Esophagus muscularis mucosa (tissue), 4 donors: ENCODE measurements at regions not wholly inside any gene's neighbourhood (a gene's known extent, or its start where the extent isn't known, plus 50 kb on each side); places are given as distances from the start of the nearest gene placed in this dataset.

Experiments used
- DNase-seq: peaks from one replicate; pipeline ENCODE4 v3.0.0-alpha.2; 2017; ENCODE audit errors: extremely low spot score
- H3K27ac ChIP-seq, 4 donors: fragments of 200-600 bp; sonication (generic); replicated peaks in 1 of 4; 1 replicate in 3 of 4; 2 replicates in 1 of 4; pipeline ENCODE4 v1.5.1; 2016 to 2019; ENCODE audit warnings: mild to moderate bottlenecking in 1 of 4
- H3K27me3 ChIP-seq, 4 donors: fragments of 200-600 bp; sonication (generic); one replicate each; pipeline versions ENCODE4 v1.5.1 to v1.6.0; 2016 to 2019
- H3K36me3 ChIP-seq, 4 donors: fragments of 200-600 bp; sonication (generic); one replicate each; pipeline ENCODE4 v1.5.1; 2016 to 2019
- H3K4me1 ChIP-seq, 4 donors: fragments of 200-600 bp; sonication (generic); one replicate each; pipeline ENCODE4 v1.5.1; 2016 to 2019
- H3K4me3 ChIP-seq, 4 donors: fragments of 200-600 bp; sonication (generic); 1 replicate in 2 of 4; 2 replicates in 2 of 4; pipeline ENCODE4 v1.5.1; 2016 to 2019; ENCODE audit warnings: mild to moderate bottlenecking in 4 of 4, moderate library complexity in 1 of 4
- H3K9me3 ChIP-seq, 4 donors: fragments of 200-600 bp; sonication (generic); 1 replicate in 3 of 4; 2 replicates in 1 of 4; pipeline ENCODE4 v1.5.1; 2016 to 2019
- EP300 ChIP-seq: sonication (generic); formaldehyde crosslinking; IDR thresholded peaks from one replicate; pipeline ENCODE4 v1.6.1; 2017; ENCODE audit warnings: antibody characterized with exemption
- POLR2A ChIP-seq: fragments of 450-650 bp; IDR thresholded peaks from one replicate; pipeline ENCODE4 v1.6.1; 2017; ENCODE audit warnings: antibody characterized with exemption, moderate library complexity, mild to moderate bottlenecking, low read depth
- POLR2AphosphoS5 ChIP-seq, 2 donors: sonication (generic); formaldehyde crosslinking; IDR thresholded peaks; one replicate each; pipeline ENCODE4 v1.6.1; 2017; ENCODE audit warnings: antibody characterized with exemption in 2 of 2
- WGBS: methylation state at CpG from one replicate; pipeline ENCODE4 v1.1.5; 2018; 5-methylcytosine and 5-hydroxymethylcytosine counted together
- intact Hi-C: fragments of 100-400 bp; cut with DNase I; formaldehyde crosslinking; loops from one replicate; pipeline ENCODE4 v1.15.1; 2023
- TF ChIP-seq, protein P1 (sequence below), 3 experiments: fragments of 200-600 bp in 2 of 3; fragments of 450-650 bp in 1 of 3; sonication (generic) in 2 of 3; IDR thresholded peaks; one replicate each; pipeline ENCODE4 v1.5.1; 2017 to 2019; ENCODE audit warnings: antibody characterized with exemption in 3 of 3, mild to moderate bottlenecking in 2 of 3, moderate library complexity in 1 of 3

DNA sequence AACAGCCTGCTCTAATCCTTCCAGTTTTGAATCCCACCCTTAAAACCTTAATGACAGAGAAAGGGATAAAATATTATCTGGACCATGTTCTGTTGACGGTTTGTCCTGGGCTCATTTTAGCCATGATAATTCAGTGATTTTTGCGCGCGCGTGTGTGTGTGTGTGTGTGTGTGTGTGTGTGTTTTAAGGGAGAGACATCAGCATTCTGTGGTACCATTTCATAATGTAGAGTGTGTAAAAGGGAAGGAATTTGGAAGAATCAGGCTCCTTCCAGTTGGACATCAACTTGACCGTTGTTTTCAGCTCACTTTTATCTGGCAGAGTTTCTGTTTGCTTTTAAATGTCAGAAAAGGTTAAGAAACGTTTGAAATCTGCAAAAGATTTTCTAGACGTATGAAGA, 535.5 kb downstream of the TNS1 start:
- TF ChIP-seq POLR2AphosphoS5 (IDR thresholded peaks at IDR 0.05) (no peak), EP300 (no peak), POLR2A (no peak)
- TF ChIP-seq, protein P1, sequence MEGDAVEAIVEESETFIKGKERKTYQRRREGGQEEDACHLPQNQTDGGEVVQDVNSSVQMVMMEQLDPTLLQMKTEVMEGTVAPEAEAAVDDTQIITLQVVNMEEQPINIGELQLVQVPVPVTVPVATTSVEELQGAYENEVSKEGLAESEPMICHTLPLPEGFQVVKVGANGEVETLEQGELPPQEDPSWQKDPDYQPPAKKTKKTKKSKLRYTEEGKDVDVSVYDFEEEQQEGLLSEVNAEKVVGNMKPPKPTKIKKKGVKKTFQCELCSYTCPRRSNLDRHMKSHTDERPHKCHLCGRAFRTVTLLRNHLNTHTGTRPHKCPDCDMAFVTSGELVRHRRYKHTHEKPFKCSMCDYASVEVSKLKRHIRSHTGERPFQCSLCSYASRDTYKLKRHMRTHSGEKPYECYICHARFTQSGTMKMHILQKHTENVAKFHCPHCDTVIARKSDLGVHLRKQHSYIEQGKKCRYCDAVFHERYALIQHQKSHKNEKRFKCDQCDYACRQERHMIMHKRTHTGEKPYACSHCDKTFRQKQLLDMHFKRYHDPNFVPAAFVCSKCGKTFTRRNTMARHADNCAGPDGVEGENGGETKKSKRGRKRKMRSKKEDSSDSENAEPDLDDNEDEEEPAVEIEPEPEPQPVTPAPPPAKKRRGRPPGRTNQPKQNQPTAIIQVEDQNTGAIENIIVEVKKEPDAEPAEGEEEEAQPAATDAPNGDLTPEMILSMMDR (IDR thresholded peaks at IDR 0.05), result no peak
- H3K36me3 ChIP-seq, result no peaks in the 10 kb centered on the region
- no peak overlapping the region for H3K4me3 ChIP-seq
- H3K27me3 ChIP-seq, result no peaks in the 10 kb centered on the region
- intact Hi-C loops, result no loop called here
- DNase-seq, result no peak
- WGBS, result 47% methylated on average over 8 of the region's 8 CpGs
- peak overlapping the region in 3 of 4 donors; percentile 26 to 34 (median 31) for H3K27ac ChIP-seq
- H3K9me3 ChIP-seq, result no peaks in the 10 kb centered on the region
- H3K4me1 ChIP-seq, result peaks cover 0 to 10% (median 6%) of the 10 kb centered on the region in 4 donors

DNA sequence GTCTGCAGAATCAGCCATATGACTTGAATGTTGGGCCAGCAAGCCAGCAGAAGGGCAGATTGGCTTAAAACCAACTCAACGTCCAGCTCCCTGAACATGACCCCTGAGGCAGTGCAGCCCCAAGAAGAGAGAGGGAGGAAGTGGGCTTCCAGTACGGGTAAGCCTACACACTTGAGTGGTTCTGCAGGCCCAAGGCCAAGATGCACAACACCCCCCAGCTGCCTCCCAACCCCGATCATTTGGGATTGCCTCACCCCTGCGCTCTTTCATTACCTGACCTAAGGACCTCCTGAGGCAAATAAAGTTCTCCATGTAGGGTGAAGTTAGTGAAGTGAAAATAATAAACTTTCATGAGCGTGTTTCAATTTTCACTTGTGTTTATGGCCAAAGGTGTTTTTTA, 536.0 kb downstream of the TNS1 start:
- no peaks in the 10 kb centered on the region for H3K9me3 ChIP-seq
- H3K27ac ChIP-seq, result peak overlapping the region in 3 of 4 donors; percentile 26 to 34 (median 31)
- WGBS, result 76% methylated on average over 5 of the region's 5 CpGs
- intact Hi-C loops, result no loop called here
- H3K4me1 ChIP-seq, result peaks cover 0 to 15% (median 8%) of the 10 kb centered on the region in 4 donors
- H3K4me3 ChIP-seq, result no peak overlapping the region
- no peaks in the 10 kb centered on the region for H3K36me3 ChIP-seq
- no peaks in the 10 kb centered on the region for H3K27me3 ChIP-seq
- peak; percentile 85 for DNase-seq
- no peak for TF ChIP-seq EP300

DNA sequence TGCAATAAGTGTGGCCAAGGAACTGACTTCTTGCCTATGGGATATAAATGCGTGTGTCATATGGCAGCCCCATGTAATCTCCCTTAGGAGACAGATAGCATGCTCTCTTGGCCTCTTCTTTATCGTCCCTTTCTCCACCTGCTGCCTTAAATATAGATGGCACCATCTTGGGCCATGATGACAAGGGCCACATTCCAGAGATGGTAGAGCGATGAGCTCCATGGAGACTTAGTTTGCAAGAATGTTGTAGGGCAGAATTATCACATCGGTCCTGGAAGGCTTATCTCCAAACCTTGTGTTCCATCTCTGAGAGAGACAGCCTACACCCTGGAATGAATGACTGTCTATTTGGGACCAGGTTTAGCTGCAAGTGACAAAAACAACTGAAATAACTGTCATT, 536.7 kb downstream of the TNS1 start:
- Histone ChIP-seq H3K27me3 (no peaks in the 10 kb centered on the region), H3K4me1 (peaks cover 0 to 15% (median 8%) of the 10 kb centered on the region in 4 donors), H3K9me3 (no peaks in the 10 kb centered on the region), H3K36me3 (no peaks in the 10 kb centered on the region), H3K4me3 (no peak overlapping the region), H3K27ac (no peak overlapping the region)
- TF ChIP-seq POLR2AphosphoS5 (IDR thresholded peaks at IDR 0.05) (no peak), EP300 (no peak), POLR2A (no peak)
- TF ChIP-seq, protein P1 (IDR thresholded peaks at IDR 0.05), result no peak
- WGBS, result 100% methylated on average over 4 of the region's 4 CpGs
- intact Hi-C loops, result no loop called here
- peak; percentile 45 for DNase-seq

DNA sequence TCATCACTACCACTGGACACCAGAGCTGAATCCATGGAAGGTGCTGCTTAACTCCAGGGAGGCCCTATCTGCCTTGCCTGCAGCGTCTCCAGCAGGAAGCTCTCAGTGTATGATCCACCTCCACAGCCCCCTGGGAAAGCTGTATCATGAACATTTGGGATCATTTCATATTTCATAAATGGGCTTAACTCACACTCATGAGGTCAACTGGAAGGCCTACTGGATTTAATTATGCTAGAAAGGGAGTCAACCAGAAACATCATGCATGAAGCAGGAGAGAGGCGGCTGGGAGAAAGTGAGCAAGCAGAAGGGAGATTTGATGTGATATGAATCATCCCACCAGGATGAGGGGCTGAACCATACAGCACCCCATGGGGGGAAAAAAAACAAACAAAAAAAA, 537.7 kb downstream of the TNS1 start:
- Histone ChIP-seq H3K36me3 (no peaks in the 10 kb centered on the region), H3K27ac (no peak overlapping the region), H3K9me3 (no peaks in the 10 kb centered on the region), H3K4me1 (peaks cover 0 to 15% (median 8%) of the 10 kb centered on the region in 4 donors), H3K27me3 (no peaks in the 10 kb centered on the region), H3K4me3 (no peak overlapping the region)
- peak; percentile 45 for DNase-seq
- TF ChIP-seq POLR2A, result no peak
- no peak for TF ChIP-seq POLR2AphosphoS5 (IDR thresholded peaks at IDR 0.05)
- intact Hi-C loops, result no loop called here
- 84% methylated on average over 2 of the region's 2 CpGs for WGBS

GRCh38 chr2:217463402-217464075, 539.3 kb downstream of the TNS1 start:
- Histone ChIP-seq H3K9me3 (no peaks in the 10 kb centered on the region), H3K4me1 (peaks cover 0 to 15% (median 8%) of the 10 kb centered on the region in 4 donors), H3K27me3 (no peaks in the 10 kb centered on the region), H3K4me3 (no peak overlapping the region), H3K36me3 (no peaks in the 10 kb centered on the region), H3K27ac (no peak overlapping the region)
- DNase-seq, result peak; percentile 12
- 93% methylated on average over 2 of the region's 2 CpGs for WGBS
- intact Hi-C loops, result no loop called here
- no peak for TF ChIP-seq POLR2AphosphoS5 (IDR thresholded peaks at IDR 0.05)
- TF ChIP-seq POLR2A, result no peak
- TF ChIP-seq EP300, result no peak
- TF ChIP-seq, protein P1 (IDR thresholded peaks at IDR 0.05), result no peak

DNA sequence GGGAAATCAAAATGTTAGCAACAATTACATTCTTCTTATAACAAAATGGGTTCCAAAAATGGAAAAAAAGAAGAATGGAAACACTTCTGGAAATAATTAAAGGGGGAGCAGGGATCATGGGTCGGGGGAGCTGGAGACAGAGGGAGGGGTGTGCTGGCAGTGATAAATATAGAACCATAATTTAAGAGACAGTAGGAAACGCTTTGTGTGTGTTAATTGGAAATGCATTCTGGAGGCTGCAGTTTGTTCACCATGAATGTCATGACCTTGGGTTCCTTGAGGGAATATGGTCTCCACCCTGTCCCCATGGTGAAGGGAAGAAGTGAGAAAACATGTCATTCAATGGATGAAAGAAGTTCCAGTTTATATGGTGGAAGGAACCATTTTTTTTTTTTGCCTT, 540.7 kb downstream of the TNS1 start:
- intact Hi-C loops, result no loop called here
- 57% methylated on average over 2 of the region's 2 CpGs for whole genome bisulfite sequencing
- Histone ChIP-seq H3K36me3 (no peaks in the 10 kb centered on the region), H3K27me3 (no peaks in the 10 kb centered on the region), H3K4me1 (peaks cover 0 to 15% (median 8%) of the 10 kb centered on the region in 4 donors), H3K4me3 (no peak overlapping the region), H3K27ac (no peak overlapping the region), H3K9me3 (no peaks in the 10 kb centered on the region)
- no peak for DNase-seq
- TF ChIP-seq EP300 (no peak), POLR2A (no peak), POLR2AphosphoS5 (IDR thresholded peaks at IDR 0.05) (no peak)
- TF ChIP-seq, protein P1 (IDR thresholded peaks at IDR 0.05), result no peak
